Frontal cortex (tissue), 3 donors: ENCODE measurements at regions not wholly inside any gene's neighbourhood (a gene's known extent, or its start where the extent isn't known, plus 50 kb on each side); places are given as distances from the start of the nearest gene placed in this dataset.
"Not testable (repeated sequence)": the region's sequence is repeated elsewhere in the genome, so short reads cannot be mapped to it uniquely, and the experiment has no call there.

Experiments
- DNase-seq, 2 donors: peaks; one replicate each; pipeline ENCODE4 v3.0.0; 2012; ENCODE audit warnings: low spot score in 2 of 2
- FAIRE-seq: peaks from 2 replicates; lab custom pipeline; 2012; peaks lifted over from hg19 to GRCh38; lab: Jason Lieb, UNC
- donor health status: control.
- donor health status: control.
- donor health status: control.

GRCh38 chr1:99062192-99062591, 57.5 kb upstream of the PLPPR5 start:
- DNase-seq (no peak), FAIRE-seq (no peak)

GRCh38 chr1:99069146-99069545, 64.5 kb upstream of the PLPPR5 start:
- no peak for FAIRE-seq
- DNase-seq, result no peak

GRCh38 chr1:99078529-99078928, 73.9 kb upstream of the PLPPR5 start:
- DNase-seq, FAIRE-seq: not testable (repeated sequence)

GRCh38 chr1:99082366-99082765, 77.7 kb upstream of the PLPPR5 start:
- FAIRE-seq (no peak), DNase-seq (no peak)

GRCh38 chr1:99083338-99083737, 78.7 kb upstream of the PLPPR5 start:
- no peak for DNase-seq
- FAIRE-seq, result no peak

GRCh38 chr1:99084562-99084961, 79.9 kb upstream of the PLPPR5 start:
- no peak for FAIRE-seq
- DNase-seq, result no peak

- DNase-seq (no peak), FAIRE-seq (no peak)
These were observed 81.4 kb upstream of the PLPPR5 start for GRCh38 chr1:99086057-99086456.

- FAIRE-seq (no peak), DNase-seq (no peak)
These were observed 93.9 kb upstream of the PLPPR5 start for GRCh38 chr1:99098589-99098988.

- FAIRE-seq, result no peak
These were observed 101.6 kb upstream of the PLPPR5 start for GRCh38 chr1:99106274-99106673.

GRCh38 chr1:99107680-99108079, 103.0 kb upstream of the PLPPR5 start:
- DNase-seq (no peak), FAIRE-seq (no peak)

More at GRCh38 chr1:99106274-99106673, 101.6 kb upstream of the PLPPR5 start:
- no peak for DNase-seq

GRCh38 chr1:99110140-99111041, 105.7 kb upstream of the PLPPR5 start:
- FAIRE-seq (no peak), DNase-seq (no peak)

GRCh38 chr1:99115231-99115630, 110.6 kb upstream of the PLPPR5 start:
- DNase-seq, result no peak
- no peak for FAIRE-seq

GRCh38 chr1:99119188-99119587, 114.5 kb upstream of the PLPPR5 start:
- DNase-seq, result no peak
- FAIRE-seq, result no peak

- DNase-seq (no peak), FAIRE-seq (no peak)
These were observed 117.4 kb upstream of the PLPPR5 start for GRCh38 chr1:99122039-99122438.

GRCh38 chr1:99123936-99124335, 119.3 kb upstream of the PLPPR5 start:
- DNase-seq (no peak), FAIRE-seq (no peak)

GRCh38 chr1:99131546-99131945, 126.9 kb upstream of the PLPPR5 start:
- FAIRE-seq (no peak), DNase-seq (no peak)

GRCh38 chr1:99133756-99134500, 129.3 kb upstream of the PLPPR5 start:
- DNase-seq (no peak), FAIRE-seq (no peak)

- FAIRE-seq (no peak), DNase-seq (no peak)
These were observed 126.6 kb upstream of the PLPPR4 start for GRCh38 chr1:99137554-99138206.

GRCh38 chr1:99139876-99140275, 124.4 kb upstream of the PLPPR4 start:
- FAIRE-seq (no peak), DNase-seq (no peak)

- no peak for FAIRE-seq
These were observed 118.0 kb upstream of the PLPPR4 start for GRCh38 chr1:99146129-99146848.

More at GRCh38 chr1:99146129-99146848, 118.0 kb upstream of the PLPPR4 start:
- no peak for DNase-seq
